ENCODE measurements at regions not wholly inside any gene's neighbourhood (a gene's known extent, or its start where the extent isn't known, plus 50 kb on each side); places are given as distances from the start of the nearest gene placed in this dataset.
"Not testable (repeated sequence)": the region's sequence is repeated elsewhere in the genome, so short reads cannot be mapped to it uniquely, and the experiment has no call there.

DNA sequence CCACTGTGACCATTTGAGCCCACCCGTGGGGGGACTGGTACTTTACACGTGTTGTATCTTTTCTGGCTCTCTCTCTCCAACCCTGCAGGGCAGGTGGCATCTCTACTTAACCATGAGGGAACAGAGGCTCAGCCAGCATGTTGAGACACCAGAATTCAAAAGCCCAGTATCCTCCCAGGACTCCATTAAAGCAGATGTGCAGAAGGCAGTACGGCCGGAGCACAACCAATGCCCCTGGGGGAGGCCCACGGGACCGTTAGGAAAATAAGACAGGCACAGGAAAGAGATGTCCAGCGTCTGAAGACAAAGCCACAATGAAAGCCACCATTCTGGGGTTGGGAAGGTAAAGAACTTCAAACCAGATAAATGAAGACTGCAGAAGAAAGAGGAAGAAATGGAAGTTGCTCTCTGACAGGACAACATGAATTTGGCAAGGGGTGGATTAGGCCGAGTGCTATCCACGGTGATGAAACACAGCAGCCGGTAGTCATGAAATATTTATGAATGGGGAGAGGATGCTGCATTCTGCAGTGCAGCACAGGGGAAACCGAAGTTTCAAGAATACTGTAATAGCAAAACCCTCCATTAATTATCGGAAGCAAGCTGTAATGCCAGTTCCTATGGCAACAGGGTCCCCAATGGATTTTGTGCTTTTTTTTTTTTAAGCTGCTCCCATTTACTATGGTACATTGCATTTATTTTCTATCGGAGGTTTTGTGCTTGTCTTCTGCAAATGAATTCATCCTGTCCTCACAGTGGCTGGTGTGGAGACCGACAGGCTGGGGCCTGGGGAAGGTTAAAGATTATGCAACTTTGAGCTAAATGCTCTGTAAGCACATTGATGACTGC lies 179.4 kb downstream of the NRN1 start:
- TF ChIP-seq EZH2 (IDR thresholded peaks at IDR 0.05) (no peak), FOXP2 (optimal IDR thresholded peaks at IDR 0.05; ENCODE audit: control extremely low read depth, extremely low read length, insufficient read depth) (no peak), POLR2AphosphoS5 (IDR thresholded peaks at IDR 0.05; ENCODE audit: borderline replicate concordance, low read depth, low read length) (no peak)
- no peak overlapping the region for H3K9ac ChIP-seq (ENCODE audit: insufficient read length)
- no peak for DNase-seq (ENCODE audit: low read depth, low spot score)
- H3K36me3 ChIP-seq (ENCODE audit: insufficient read depth, low read length): no peaks in the 10 kb centered on the region
- H3K27ac ChIP-seq: no peak overlapping the region
- no peaks in the 10 kb centered on the region for H3K9me3 ChIP-seq (ENCODE audit: low read depth, low read length)
- no peak overlapping the region for H3K4me3 ChIP-seq

DNA sequence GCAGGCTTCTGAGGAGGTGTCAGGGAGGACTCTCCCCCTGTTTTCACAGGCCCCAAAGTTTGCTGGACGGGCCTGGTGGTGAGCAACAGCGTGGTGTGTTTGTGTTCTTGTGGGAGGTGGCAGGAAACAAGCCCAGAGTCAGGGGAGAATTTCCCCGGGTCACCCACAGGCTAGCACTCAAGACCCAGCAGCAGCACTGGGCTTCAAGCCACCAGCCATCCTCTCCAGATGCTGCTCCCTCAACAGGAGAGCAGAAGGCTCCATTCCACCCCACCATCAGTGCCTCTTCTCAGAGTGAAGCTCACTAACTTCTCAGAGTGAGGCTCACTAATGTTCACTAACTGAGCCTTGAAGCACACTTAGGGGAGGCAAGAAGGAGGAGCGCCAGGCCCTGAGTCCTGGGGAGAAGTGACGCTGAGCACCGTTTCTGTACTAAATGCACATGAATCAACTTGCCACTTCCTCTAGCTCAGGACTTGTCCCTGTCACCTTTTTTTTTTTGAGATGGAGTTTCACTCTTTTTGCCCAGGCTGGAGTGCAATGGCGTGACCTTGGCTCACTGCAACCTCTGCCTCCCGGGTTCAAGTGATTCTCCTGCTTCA lies 182.2 kb downstream of the NRN1 start:
- not testable (repeated sequence) for H3K4me3 ChIP-seq; H3K27ac ChIP-seq; H3K9ac ChIP-seq (ENCODE audit: insufficient read length); H3K9me3 ChIP-seq (ENCODE audit: low read depth, low read length); DNase-seq (ENCODE audit: low read depth, low spot score); H3K36me3 ChIP-seq (ENCODE audit: insufficient read depth, low read length)
